ENCODE measurements at regions not wholly inside any gene's neighbourhood (a gene's known extent, or its start where the extent isn't known, plus 50 kb on each side); places are given as distances from the start of the nearest gene placed in this dataset.

DNA sequence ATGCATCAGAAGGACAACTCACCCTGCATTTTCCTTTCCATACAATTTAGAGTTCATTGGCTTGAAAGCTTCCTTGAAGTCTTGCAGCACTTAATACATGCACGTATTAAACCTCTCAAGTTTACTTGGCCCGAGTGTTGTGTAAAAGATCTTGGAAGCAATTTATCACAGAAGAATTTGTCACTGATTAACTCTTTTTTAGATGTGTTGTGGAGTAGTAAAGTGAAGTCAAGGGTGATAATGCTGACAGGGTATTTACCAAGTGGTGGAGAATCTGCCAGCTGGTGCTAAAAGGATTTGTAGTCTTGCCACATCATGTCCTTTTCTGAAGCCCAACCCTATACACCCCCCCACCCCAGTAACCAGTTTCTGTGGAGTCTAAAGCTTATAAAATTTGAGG is 421.0 kb upstream of the MIR17HG start:
- TF ChIP-seq CTCF (IDR thresholded peaks at IDR 0.05) = no peak
- no peak for TF ChIP-seq POLR2A (IDR thresholded peaks at IDR 0.05)
- no peak for TF ChIP-seq EP300 (IDR thresholded peaks at IDR 0.05)

Data from gastroesophageal sphincter (tissue), 3 donors.